ENCODE measurements at regions not wholly inside any gene's neighbourhood (a gene's known extent, or its start where the extent isn't known, plus 50 kb on each side); places are given as distances from the start of the nearest gene placed in this dataset.

GRCh38 chr6:2433266-2433665 lies 187.9 kb upstream of the GMDS start:
- no peak for TF ChIP-seq CTCF (IDR thresholded peaks at IDR 0.05; ENCODE audit: poor library complexity, severe bottlenecking)
- peaks cover 22% of the 10 kb centered on the region for H3K4me1 ChIP-seq (ENCODE audit: insufficient read depth, poor library complexity, severe bottlenecking)
- H3K27ac ChIP-seq (ENCODE audit: poor library complexity, severe bottlenecking) = peak overlapping the region; percentile 28
- no peak overlapping the region for H3K4me3 ChIP-seq (ENCODE audit: severe bottlenecking)
- no peaks in the 10 kb centered on the region for H3K27me3 ChIP-seq (ENCODE audit: insufficient read depth, poor library complexity, severe bottlenecking)
- no peaks in the 10 kb centered on the region for H3K36me3 ChIP-seq (ENCODE audit: low read depth)
- ATAC-seq (ENCODE audit: low read depth) (no peak), DNase-seq (ENCODE audit: low spot score) (no peak)
- no peaks in the 10 kb centered on the region for H3K9me3 ChIP-seq (ENCODE audit: severe bottlenecking)

- Histone ChIP-seq H3K4me1 (ENCODE audit: insufficient read depth, poor library complexity, severe bottlenecking) (peaks cover 22% of the 10 kb centered on the region), H3K36me3 (ENCODE audit: low read depth) (no peaks in the 10 kb centered on the region), H3K27me3 (ENCODE audit: insufficient read depth, poor library complexity, severe bottlenecking) (no peaks in the 10 kb centered on the region), H3K4me3 (ENCODE audit: severe bottlenecking) (no peak overlapping the region), H3K27ac (ENCODE audit: poor library complexity, severe bottlenecking) (peak overlapping the region; percentile 13), H3K9me3 (ENCODE audit: severe bottlenecking) (no peaks in the 10 kb centered on the region)
- DNase-seq (ENCODE audit: low spot score) (no peak), ATAC-seq (ENCODE audit: low read depth) (peak; percentile 92)
- TF ChIP-seq CTCF (IDR thresholded peaks at IDR 0.05; ENCODE audit: poor library complexity, severe bottlenecking) = no peak
Measured at GRCh38 chr6:2432292-2432691, 186.9 kb upstream of the GMDS start.

- H3K36me3 ChIP-seq (ENCODE audit: low read depth) = no peaks in the 10 kb centered on the region
- no peak overlapping the region for H3K27ac ChIP-seq (ENCODE audit: poor library complexity, severe bottlenecking)
- no peaks in the 10 kb centered on the region for H3K9me3 ChIP-seq (ENCODE audit: severe bottlenecking)
- H3K4me1 ChIP-seq (ENCODE audit: insufficient read depth, poor library complexity, severe bottlenecking) = peaks cover 22% of the 10 kb centered on the region
- no peak for DNase-seq (ENCODE audit: low spot score)
- no peak for ATAC-seq (ENCODE audit: low read depth)
- TF ChIP-seq CTCF (IDR thresholded peaks at IDR 0.05; ENCODE audit: poor library complexity, severe bottlenecking) = no peak
- no peaks in the 10 kb centered on the region for H3K27me3 ChIP-seq (ENCODE audit: insufficient read depth, poor library complexity, severe bottlenecking)
- H3K4me3 ChIP-seq (ENCODE audit: severe bottlenecking) = no peak overlapping the region
Measured at GRCh38 chr6:2430612-2431011, 185.2 kb upstream of the GMDS start.

- H3K9me3 ChIP-seq (ENCODE audit: severe bottlenecking) = no peaks in the 10 kb centered on the region
- no peak for TF ChIP-seq CTCF (IDR thresholded peaks at IDR 0.05; ENCODE audit: poor library complexity, severe bottlenecking)
- DNase-seq (ENCODE audit: low spot score) (no peak), ATAC-seq (ENCODE audit: low read depth) (no peak)
- H3K27ac ChIP-seq (ENCODE audit: poor library complexity, severe bottlenecking) = no peak overlapping the region
- H3K27me3 ChIP-seq (ENCODE audit: insufficient read depth, poor library complexity, severe bottlenecking) = no peaks in the 10 kb centered on the region
- H3K4me1 ChIP-seq (ENCODE audit: insufficient read depth, poor library complexity, severe bottlenecking) = peaks cover 22% of the 10 kb centered on the region
- H3K36me3 ChIP-seq (ENCODE audit: low read depth) = no peaks in the 10 kb centered on the region
- no peak overlapping the region for H3K4me3 ChIP-seq (ENCODE audit: severe bottlenecking)
Measured at GRCh38 chr6:2429460-2429859, 184.1 kb upstream of the GMDS start.

GRCh38 chr6:2429032-2429431 lies 183.6 kb upstream of the GMDS start:
- H3K9me3 ChIP-seq (ENCODE audit: severe bottlenecking) = no peaks in the 10 kb centered on the region
- H3K4me1 ChIP-seq (ENCODE audit: insufficient read depth, poor library complexity, severe bottlenecking) = peaks cover 17% of the 10 kb centered on the region
- H3K36me3 ChIP-seq (ENCODE audit: low read depth) = no peaks in the 10 kb centered on the region
- no peak for TF ChIP-seq CTCF (IDR thresholded peaks at IDR 0.05; ENCODE audit: poor library complexity, severe bottlenecking)
- DNase-seq (ENCODE audit: low spot score) (no peak), ATAC-seq (ENCODE audit: low read depth) (no peak)
- no peak overlapping the region for H3K4me3 ChIP-seq (ENCODE audit: severe bottlenecking)
- H3K27ac ChIP-seq (ENCODE audit: poor library complexity, severe bottlenecking) = no peak overlapping the region
- H3K27me3 ChIP-seq (ENCODE audit: insufficient read depth, poor library complexity, severe bottlenecking) = no peaks in the 10 kb centered on the region

Measured in RWPE2 (cell line).